ENCODE measurements at regions not wholly inside any gene's neighbourhood (a gene's known extent, or its start where the extent isn't known, plus 50 kb on each side); places are given as distances from the start of the nearest gene placed in this dataset.
A peak's percentile ranks its signal among the peaks of the same experiment; 100 is the strongest.

GRCh38 chr6:169071394-169071793, 182.3 kb downstream of the THBS2 start:
- TF ChIP-seq YY1 (IDR thresholded peaks at IDR 0.05), result no peak
- DNase-seq (ENCODE audit: low spot score), result no peak
- no peaks in the 10 kb centered on the region for H3K4me1 ChIP-seq (ENCODE audit: control insufficient read depth in 4 of 4, insufficient read depth in 4 of 4, low read length in 3 of 4)
- peaks cover 0 to 3% (median 0%) of the 10 kb centered on the region in 4 donors for H3K27me3 ChIP-seq (ENCODE audit: control insufficient read depth in 4 of 4, insufficient read depth in 4 of 4, low read length in 3 of 4)
- 70% methylated on average over 7 of the region's 7 CpGs for WGBS
- no peaks in the 10 kb centered on the region for H3K9me3 ChIP-seq (ENCODE audit: control insufficient read depth in 4 of 4, low read length in 3 of 4)
- H3K36me3 ChIP-seq (ENCODE audit: control insufficient read depth in 4 of 4, insufficient read depth in 3 of 4, low read depth in 1 of 4, low read length in 3 of 4), result no peaks in the 10 kb centered on the region
- no peak overlapping the region for H3K9ac ChIP-seq (ENCODE audit: low read depth in 1 of 2, low read length in 2 of 2)
- peak overlapping the region; percentile 13 to 54 for H3K27ac ChIP-seq (ENCODE audit: low read depth in 1 of 2, low read length in 2 of 2)
- no peak overlapping the region for H3K4me3 ChIP-seq (ENCODE audit: low read depth in 1 of 3, low read length in 3 of 3)

GRCh38 chr6:169070506-169071176, 183.0 kb downstream of the THBS2 start:
- TF ChIP-seq JUND (IDR thresholded peaks at IDR 0.05) (peak in 1 of 2 donors; percentile 23), RAD21 (IDR thresholded peaks at IDR 0.05) (peak in 1 of 2 donors; percentile 5), RXRA (IDR thresholded peaks at IDR 0.05) (no peak)
- DNase-seq (ENCODE audit: low spot score), result no peak
- no peak overlapping the region for H3K9ac ChIP-seq (ENCODE audit: low read depth in 1 of 2, low read length in 2 of 2)
- no peak overlapping the region for H3K4me3 ChIP-seq (ENCODE audit: low read depth in 1 of 3, low read length in 3 of 3)
- peaks cover 0 to 3% (median 0%) of the 10 kb centered on the region in 4 donors for H3K27me3 ChIP-seq (ENCODE audit: control insufficient read depth in 4 of 4, insufficient read depth in 4 of 4, low read length in 3 of 4)
- H3K4me1 ChIP-seq (ENCODE audit: control insufficient read depth in 4 of 4, insufficient read depth in 4 of 4, low read length in 3 of 4), result no peaks in the 10 kb centered on the region
- H3K9me3 ChIP-seq (ENCODE audit: control insufficient read depth in 4 of 4, low read length in 3 of 4), result no peaks in the 10 kb centered on the region
- no peaks in the 10 kb centered on the region for H3K36me3 ChIP-seq (ENCODE audit: control insufficient read depth in 4 of 4, insufficient read depth in 3 of 4, low read depth in 1 of 4, low read length in 3 of 4)
- 80% methylated on average over 14 of the region's 14 CpGs for WGBS
- H3K27ac ChIP-seq (ENCODE audit: low read depth in 1 of 2, low read length in 2 of 2), result peak overlapping the region; percentile 13 to 54

DNA sequence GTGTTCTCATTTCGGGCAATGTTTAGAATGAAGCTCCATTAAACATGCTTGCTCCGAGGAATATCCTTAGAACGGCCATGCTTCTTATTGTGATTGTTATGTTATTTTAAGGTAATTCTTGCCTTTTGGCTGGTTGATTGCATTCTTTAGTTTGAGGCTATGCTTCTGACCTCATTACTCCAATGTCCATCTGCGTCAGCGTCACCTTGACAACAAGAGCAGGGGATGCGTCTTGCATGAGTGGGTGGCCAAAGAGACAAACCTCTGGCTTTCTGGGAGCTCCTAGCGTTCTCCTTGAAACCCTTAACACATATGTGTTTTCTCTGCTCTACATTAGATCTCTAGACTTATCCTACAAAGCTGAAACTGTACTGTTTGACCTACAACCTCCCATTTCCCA, 184.3 kb downstream of the THBS2 start:
- Histone ChIP-seq H3K9me3 (ENCODE audit: control insufficient read depth in 4 of 4, low read length in 3 of 4) (no peaks in the 10 kb centered on the region), H3K9ac (ENCODE audit: low read depth in 1 of 2, low read length in 2 of 2) (no peak overlapping the region), H3K27me3 (ENCODE audit: control insufficient read depth in 4 of 4, insufficient read depth in 4 of 4, low read length in 3 of 4) (peaks cover 0 to 3% (median 0%) of the 10 kb centered on the region in 4 donors), H3K4me1 (ENCODE audit: control insufficient read depth in 4 of 4, insufficient read depth in 4 of 4, low read length in 3 of 4) (no peaks in the 10 kb centered on the region), H3K36me3 (ENCODE audit: control insufficient read depth in 4 of 4, insufficient read depth in 3 of 4, low read depth in 1 of 4, low read length in 3 of 4) (no peaks in the 10 kb centered on the region), H3K27ac (ENCODE audit: low read depth in 1 of 2, low read length in 2 of 2) (no peak overlapping the region), H3K4me3 (ENCODE audit: low read depth in 1 of 3, low read length in 3 of 3) (no peak overlapping the region)
- TF ChIP-seq SP1 (IDR thresholded peaks at IDR 0.05), result no peak
- TF ChIP-seq, protein P1, sequence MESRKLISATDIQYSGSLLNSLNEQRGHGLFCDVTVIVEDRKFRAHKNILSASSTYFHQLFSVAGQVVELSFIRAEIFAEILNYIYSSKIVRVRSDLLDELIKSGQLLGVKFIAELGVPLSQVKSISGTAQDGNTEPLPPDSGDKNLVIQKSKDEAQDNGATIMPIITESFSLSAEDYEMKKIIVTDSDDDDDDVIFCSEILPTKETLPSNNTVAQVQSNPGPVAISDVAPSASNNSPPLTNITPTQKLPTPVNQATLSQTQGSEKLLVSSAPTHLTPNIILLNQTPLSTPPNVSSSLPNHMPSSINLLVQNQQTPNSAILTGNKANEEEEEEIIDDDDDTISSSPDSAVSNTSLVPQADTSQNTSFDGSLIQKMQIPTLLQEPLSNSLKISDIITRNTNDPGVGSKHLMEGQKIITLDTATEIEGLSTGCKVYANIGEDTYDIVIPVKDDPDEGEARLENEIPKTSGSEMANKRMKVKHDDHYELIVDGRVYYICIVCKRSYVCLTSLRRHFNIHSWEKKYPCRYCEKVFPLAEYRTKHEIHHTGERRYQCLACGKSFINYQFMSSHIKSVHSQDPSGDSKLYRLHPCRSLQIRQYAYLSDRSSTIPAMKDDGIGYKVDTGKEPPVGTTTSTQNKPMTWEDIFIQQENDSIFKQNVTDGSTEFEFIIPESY (IDR thresholded peaks at IDR 0.05), result no peak
- TF ChIP-seq, protein P2, sequence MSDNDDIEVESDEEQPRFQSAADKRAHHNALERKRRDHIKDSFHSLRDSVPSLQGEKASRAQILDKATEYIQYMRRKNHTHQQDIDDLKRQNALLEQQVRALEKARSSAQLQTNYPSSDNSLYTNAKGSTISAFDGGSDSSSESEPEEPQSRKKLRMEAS (IDR thresholded peaks at IDR 0.05), result no peak
- TF ChIP-seq YY1 (IDR thresholded peaks at IDR 0.05), result no peak
- no peak for TF ChIP-seq FOXA2 (IDR thresholded peaks at IDR 0.05)
- TF ChIP-seq HNF4G (IDR thresholded peaks at IDR 0.05), result no peak
- TF ChIP-seq NR2F2 (IDR thresholded peaks at IDR 0.05), result no peak
- TF ChIP-seq TAF1 (conservative IDR thresholded peaks at IDR 0.05), result no peak
- WGBS, result 87% methylated on average over 7 of the region's 7 CpGs
- no peak for DNase-seq (ENCODE audit: low spot score)

GRCh38 chr6:169064194-169064593, 189.5 kb downstream of the THBS2 start:
- no peaks in the 10 kb centered on the region for H3K36me3 ChIP-seq (ENCODE audit: control insufficient read depth in 4 of 4, insufficient read depth in 3 of 4, low read depth in 1 of 4, low read length in 3 of 4)
- no peaks in the 10 kb centered on the region for H3K27me3 ChIP-seq (ENCODE audit: control insufficient read depth in 4 of 4, insufficient read depth in 4 of 4, low read length in 3 of 4)
- no peak overlapping the region for H3K9ac ChIP-seq (ENCODE audit: low read depth in 1 of 2, low read length in 2 of 2)
- WGBS, result 85% methylated on average over 7 of the region's 7 CpGs
- DNase-seq (ENCODE audit: low spot score), result no peak
- H3K9me3 ChIP-seq (ENCODE audit: control insufficient read depth in 4 of 4, low read length in 3 of 4), result peaks cover 0 to 5% (median 0%) of the 10 kb centered on the region in 4 donors
- H3K4me1 ChIP-seq (ENCODE audit: control insufficient read depth in 4 of 4, insufficient read depth in 4 of 4, low read length in 3 of 4), result no peaks in the 10 kb centered on the region
- no peak overlapping the region for H3K4me3 ChIP-seq (ENCODE audit: low read depth in 1 of 3, low read length in 3 of 3)
- no peak overlapping the region for H3K27ac ChIP-seq (ENCODE audit: low read depth in 1 of 2, low read length in 2 of 2)
- TF ChIP-seq, protein P3, sequence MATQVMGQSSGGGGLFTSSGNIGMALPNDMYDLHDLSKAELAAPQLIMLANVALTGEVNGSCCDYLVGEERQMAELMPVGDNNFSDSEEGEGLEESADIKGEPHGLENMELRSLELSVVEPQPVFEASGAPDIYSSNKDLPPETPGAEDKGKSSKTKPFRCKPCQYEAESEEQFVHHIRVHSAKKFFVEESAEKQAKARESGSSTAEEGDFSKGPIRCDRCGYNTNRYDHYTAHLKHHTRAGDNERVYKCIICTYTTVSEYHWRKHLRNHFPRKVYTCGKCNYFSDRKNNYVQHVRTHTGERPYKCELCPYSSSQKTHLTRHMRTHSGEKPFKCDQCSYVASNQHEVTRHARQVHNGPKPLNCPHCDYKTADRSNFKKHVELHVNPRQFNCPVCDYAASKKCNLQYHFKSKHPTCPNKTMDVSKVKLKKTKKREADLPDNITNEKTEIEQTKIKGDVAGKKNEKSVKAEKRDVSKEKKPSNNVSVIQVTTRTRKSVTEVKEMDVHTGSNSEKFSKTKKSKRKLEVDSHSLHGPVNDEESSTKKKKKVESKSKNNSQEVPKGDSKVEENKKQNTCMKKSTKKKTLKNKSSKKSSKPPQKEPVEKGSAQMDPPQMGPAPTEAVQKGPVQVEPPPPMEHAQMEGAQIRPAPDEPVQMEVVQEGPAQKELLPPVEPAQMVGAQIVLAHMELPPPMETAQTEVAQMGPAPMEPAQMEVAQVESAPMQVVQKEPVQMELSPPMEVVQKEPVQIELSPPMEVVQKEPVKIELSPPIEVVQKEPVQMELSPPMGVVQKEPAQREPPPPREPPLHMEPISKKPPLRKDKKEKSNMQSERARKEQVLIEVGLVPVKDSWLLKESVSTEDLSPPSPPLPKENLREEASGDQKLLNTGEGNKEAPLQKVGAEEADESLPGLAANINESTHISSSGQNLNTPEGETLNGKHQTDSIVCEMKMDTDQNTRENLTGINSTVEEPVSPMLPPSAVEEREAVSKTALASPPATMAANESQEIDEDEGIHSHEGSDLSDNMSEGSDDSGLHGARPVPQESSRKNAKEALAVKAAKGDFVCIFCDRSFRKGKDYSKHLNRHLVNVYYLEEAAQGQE (IDR thresholded peaks at IDR 0.05), result no peak
- TF ChIP-seq HNF4G (IDR thresholded peaks at IDR 0.05), result no peak
- no peak for TF ChIP-seq SP1 (IDR thresholded peaks at IDR 0.05)
- no peak for TF ChIP-seq JUND (IDR thresholded peaks at IDR 0.05)
- TF ChIP-seq, protein P4, sequence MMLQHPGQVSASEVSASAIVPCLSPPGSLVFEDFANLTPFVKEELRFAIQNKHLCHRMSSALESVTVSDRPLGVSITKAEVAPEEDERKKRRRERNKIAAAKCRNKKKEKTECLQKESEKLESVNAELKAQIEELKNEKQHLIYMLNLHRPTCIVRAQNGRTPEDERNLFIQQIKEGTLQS (IDR thresholded peaks at IDR 0.05), result no peak
- no peak for TF ChIP-seq CTCF (IDR thresholded peaks at IDR 0.05; ENCODE audit: low read depth, low read length, missing input control)
- TF ChIP-seq FOXA2 (IDR thresholded peaks at IDR 0.05), result no peak
- TF ChIP-seq RXRA (IDR thresholded peaks at IDR 0.05), result no peak
- TF ChIP-seq HNF4A (conservative IDR thresholded peaks at IDR 0.05), result no peak
- TF ChIP-seq FOXA1 (IDR thresholded peaks at IDR 0.05), result no peak
- no peak for TF ChIP-seq EGR1 (IDR thresholded peaks at IDR 0.05; ENCODE audit: low read depth in 2 of 2)

All from liver (tissue), 8 donors.